OCI-LY1 (cell line): ENCODE measurements at regions not wholly inside any gene's neighbourhood (a gene's known extent, or its start where the extent isn't known, plus 50 kb on each side); places are given as distances from the start of the nearest gene placed in this dataset.

Source experiments
- EZH2 ChIP-seq: fragments of 200-600 bp; sonication (generic), shearing (Covaris generic); IDR thresholded peaks from 2 replicates; pipeline ENCODE4 v1.8.0; 2017; ENCODE audit warnings: borderline replicate concordance, mixed run types, mild to moderate bottlenecking, antibody characterized with exemption, low read length, moderate library complexity, mixed read lengths
- TF ChIP-seq, protein P1 (sequence below): fragments of 200-600 bp; sonication (generic), shearing (Covaris generic); IDR thresholded peaks from 2 replicates; pipeline ENCODE4 v1.5.1; 2017; ENCODE audit warnings: mild to moderate bottlenecking, antibody characterized with exemption, low read length, moderate library complexity, mixed read lengths

DNA sequence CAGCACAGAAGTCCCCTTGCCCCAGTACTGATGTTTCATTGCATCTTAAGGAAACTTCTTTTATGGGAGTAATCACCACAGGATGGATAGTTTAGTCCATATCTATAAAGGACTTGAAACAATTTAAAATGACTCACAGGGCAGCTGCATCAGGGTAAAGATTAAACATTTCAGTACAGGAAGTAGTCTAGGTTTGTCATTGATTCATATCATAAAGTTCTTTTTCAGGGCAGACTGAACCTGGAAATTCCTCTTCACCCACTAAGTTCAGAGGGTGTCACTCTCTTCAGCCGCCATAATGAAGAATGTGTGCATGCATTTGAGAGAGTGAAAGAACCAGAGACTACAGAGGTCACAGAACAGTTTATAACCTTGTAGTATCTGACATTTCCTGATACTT, 296.3 kb upstream of the JAG1 start:
- TF ChIP-seq, protein P1, sequence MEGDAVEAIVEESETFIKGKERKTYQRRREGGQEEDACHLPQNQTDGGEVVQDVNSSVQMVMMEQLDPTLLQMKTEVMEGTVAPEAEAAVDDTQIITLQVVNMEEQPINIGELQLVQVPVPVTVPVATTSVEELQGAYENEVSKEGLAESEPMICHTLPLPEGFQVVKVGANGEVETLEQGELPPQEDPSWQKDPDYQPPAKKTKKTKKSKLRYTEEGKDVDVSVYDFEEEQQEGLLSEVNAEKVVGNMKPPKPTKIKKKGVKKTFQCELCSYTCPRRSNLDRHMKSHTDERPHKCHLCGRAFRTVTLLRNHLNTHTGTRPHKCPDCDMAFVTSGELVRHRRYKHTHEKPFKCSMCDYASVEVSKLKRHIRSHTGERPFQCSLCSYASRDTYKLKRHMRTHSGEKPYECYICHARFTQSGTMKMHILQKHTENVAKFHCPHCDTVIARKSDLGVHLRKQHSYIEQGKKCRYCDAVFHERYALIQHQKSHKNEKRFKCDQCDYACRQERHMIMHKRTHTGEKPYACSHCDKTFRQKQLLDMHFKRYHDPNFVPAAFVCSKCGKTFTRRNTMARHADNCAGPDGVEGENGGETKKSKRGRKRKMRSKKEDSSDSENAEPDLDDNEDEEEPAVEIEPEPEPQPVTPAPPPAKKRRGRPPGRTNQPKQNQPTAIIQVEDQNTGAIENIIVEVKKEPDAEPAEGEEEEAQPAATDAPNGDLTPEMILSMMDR: no peak
- TF ChIP-seq EZH2: no peak
